ENCODE measurements at regions not wholly inside any gene's neighbourhood (a gene's known extent, or its start where the extent isn't known, plus 50 kb on each side); places are given as distances from the start of the nearest gene placed in this dataset.

DNA sequence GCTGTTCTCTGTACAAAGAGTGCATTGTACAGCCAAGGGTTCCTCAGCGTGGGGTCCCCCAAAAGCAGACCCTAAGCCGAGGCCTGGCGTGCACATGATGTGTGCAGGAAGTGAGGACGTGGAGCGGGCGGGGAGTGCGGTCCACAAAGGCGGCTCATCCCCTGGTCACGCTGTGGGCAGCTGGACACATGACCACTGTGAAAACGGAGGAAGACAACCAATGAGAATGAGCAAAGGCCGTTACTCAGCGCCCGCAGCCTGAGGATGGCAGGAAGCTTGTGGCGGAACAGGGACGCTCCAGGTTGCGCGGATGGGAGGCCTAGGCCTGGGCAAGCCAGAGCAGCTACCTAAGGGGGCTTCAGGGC is 1263.7 kb downstream of the BRD1 start:
- Histone ChIP-seq H3F3A (ENCODE audit: insufficient read depth) (no peaks in the 10 kb centered on the region), H3K36me3 (ENCODE audit: low read length) (no peaks in the 10 kb centered on the region), H3K79me2 (ENCODE audit: insufficient read depth, low read length) (no peaks in the 10 kb centered on the region), H3K9me2 (replicated peaks; ENCODE audit: insufficient read depth, low read length) (no peaks in the 10 kb centered on the region), H2AFZ (ENCODE audit: low read depth, low read length, severe bottlenecking) (no peak overlapping the region), H3K9me3 (ENCODE audit: insufficient read depth, low read length) (no peaks in the 10 kb centered on the region), H3K27ac (ENCODE audit: low read depth, low read length) (no peak overlapping the region), H3K4me3 (ENCODE audit: insufficient read depth, low read length, poor library complexity, severe bottlenecking) (no peak overlapping the region), H3K9ac (ENCODE audit: low read length) (no peak overlapping the region), H3K4me2 (ENCODE audit: low read depth, low read length, poor library complexity, severe bottlenecking) (no peak overlapping the region), H4K20me1 (ENCODE audit: low read depth, low read length) (no peaks in the 10 kb centered on the region), H3K27me3 (ENCODE audit: low read length) (no peaks in the 10 kb centered on the region)
- TF ChIP-seq, protein P1, sequence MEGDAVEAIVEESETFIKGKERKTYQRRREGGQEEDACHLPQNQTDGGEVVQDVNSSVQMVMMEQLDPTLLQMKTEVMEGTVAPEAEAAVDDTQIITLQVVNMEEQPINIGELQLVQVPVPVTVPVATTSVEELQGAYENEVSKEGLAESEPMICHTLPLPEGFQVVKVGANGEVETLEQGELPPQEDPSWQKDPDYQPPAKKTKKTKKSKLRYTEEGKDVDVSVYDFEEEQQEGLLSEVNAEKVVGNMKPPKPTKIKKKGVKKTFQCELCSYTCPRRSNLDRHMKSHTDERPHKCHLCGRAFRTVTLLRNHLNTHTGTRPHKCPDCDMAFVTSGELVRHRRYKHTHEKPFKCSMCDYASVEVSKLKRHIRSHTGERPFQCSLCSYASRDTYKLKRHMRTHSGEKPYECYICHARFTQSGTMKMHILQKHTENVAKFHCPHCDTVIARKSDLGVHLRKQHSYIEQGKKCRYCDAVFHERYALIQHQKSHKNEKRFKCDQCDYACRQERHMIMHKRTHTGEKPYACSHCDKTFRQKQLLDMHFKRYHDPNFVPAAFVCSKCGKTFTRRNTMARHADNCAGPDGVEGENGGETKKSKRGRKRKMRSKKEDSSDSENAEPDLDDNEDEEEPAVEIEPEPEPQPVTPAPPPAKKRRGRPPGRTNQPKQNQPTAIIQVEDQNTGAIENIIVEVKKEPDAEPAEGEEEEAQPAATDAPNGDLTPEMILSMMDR (IDR thresholded peaks at IDR 0.05; ENCODE audit: insufficient read depth, low read length, poor library complexity, severe bottlenecking): no peak
- no peak for TF ChIP-seq EZH2phosphoT487 (conservative IDR thresholded peaks at IDR 0.05; ENCODE audit: low read length)

DNA sequence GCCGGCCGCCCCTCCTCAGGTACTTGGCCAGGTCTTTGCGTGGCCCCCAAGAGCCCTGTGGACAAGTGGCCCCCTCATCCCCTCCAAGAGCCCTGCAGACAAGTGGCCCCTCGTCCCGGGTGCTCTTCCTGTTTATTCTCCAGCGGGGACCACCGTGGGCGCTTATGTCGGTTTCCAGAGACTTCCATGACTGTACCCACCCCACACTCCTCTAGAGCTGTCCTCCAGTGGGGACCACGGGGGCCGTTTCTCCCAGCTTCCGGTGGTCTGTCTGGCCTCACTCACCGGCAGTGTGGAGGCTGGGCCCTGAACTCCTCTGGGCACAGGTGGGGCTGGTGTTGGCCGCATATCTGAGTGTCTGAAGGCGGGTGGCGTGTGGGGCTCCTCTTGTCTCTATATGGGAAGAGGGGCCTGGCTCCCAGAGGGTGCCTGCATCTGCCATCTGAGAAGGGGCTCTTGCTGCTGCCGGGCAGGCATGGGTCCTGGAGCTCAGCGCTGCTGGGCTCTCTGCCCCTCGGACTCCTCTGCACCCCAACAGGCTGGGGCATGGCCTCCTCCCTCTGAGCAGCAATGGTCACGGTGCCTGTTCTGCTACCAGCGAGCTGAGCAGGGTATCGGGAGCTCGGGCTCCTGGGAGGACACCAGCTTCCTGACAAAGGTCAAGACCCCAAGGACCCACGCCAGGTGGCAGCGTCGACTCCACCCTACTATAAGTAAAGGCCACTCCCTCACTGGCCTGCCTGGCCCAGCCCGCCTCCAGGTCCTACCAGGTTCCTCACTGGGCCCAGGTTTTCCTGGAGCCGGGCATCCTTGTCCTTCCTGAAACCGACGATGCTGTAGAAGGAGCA is 1264.3 kb downstream of the BRD1 start:
- TF ChIP-seq, protein P1 (IDR thresholded peaks at IDR 0.05; ENCODE audit: insufficient read depth, low read length, poor library complexity, severe bottlenecking): no peak
- TF ChIP-seq EZH2phosphoT487 (conservative IDR thresholded peaks at IDR 0.05; ENCODE audit: low read length): no peak
- Histone ChIP-seq H3K36me3 (ENCODE audit: low read length) (no peaks in the 10 kb centered on the region), H3K4me3 (ENCODE audit: insufficient read depth, low read length, poor library complexity, severe bottlenecking) (no peak overlapping the region), H3K9ac (ENCODE audit: low read length) (no peak overlapping the region), H3K79me2 (ENCODE audit: insufficient read depth, low read length) (no peaks in the 10 kb centered on the region), H3K9me3 (ENCODE audit: insufficient read depth, low read length) (no peaks in the 10 kb centered on the region), H3K4me2 (ENCODE audit: low read depth, low read length, poor library complexity, severe bottlenecking) (no peak overlapping the region), H3K9me2 (replicated peaks; ENCODE audit: insufficient read depth, low read length) (no peaks in the 10 kb centered on the region), H4K20me1 (ENCODE audit: low read depth, low read length) (no peaks in the 10 kb centered on the region), H2AFZ (ENCODE audit: low read depth, low read length, severe bottlenecking) (no peak overlapping the region), H3F3A (ENCODE audit: insufficient read depth) (no peaks in the 10 kb centered on the region), H3K27me3 (ENCODE audit: low read length) (no peaks in the 10 kb centered on the region), H3K27ac (ENCODE audit: low read depth, low read length) (no peak overlapping the region)

DNA sequence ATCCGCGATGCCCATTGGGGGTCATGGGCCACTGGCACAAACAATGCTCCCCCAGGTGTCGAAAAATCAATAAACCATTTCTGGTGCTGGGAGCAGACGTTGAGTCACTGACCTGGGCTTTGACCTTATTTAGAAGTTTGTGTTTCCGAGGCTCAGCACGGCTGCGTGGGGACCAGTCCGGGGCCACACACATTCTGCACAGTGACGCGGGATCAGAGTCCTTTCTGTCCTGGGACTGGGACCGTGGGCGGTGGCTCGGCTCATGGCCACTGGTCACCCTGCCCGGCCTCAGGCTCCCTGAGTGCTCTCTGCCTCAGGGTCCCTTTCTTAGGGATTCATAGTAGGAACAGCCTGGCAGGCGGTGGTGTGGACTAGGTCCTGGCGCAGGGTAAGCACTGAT is 1266.0 kb downstream of the BRD1 start:
- no peaks in the 10 kb centered on the region for H3K9me3 ChIP-seq (ENCODE audit: insufficient read depth, low read length)
- TF ChIP-seq EZH2phosphoT487 (conservative IDR thresholded peaks at IDR 0.05; ENCODE audit: low read length): no peak
- TF ChIP-seq, protein P1 (IDR thresholded peaks at IDR 0.05; ENCODE audit: insufficient read depth, low read length, poor library complexity, severe bottlenecking): no peak
- no peaks in the 10 kb centered on the region for H3K9me2 ChIP-seq (replicated peaks; ENCODE audit: insufficient read depth, low read length)

More for the DNA sequence above, 1266.0 kb downstream of the BRD1 start:
- Histone ChIP-seq H3K27me3 (ENCODE audit: low read length) (no peaks in the 10 kb centered on the region), H3K4me3 (ENCODE audit: insufficient read depth, low read length, poor library complexity, severe bottlenecking) (no peak overlapping the region), H3K9ac (ENCODE audit: low read length) (no peak overlapping the region), H3F3A (ENCODE audit: insufficient read depth) (no peaks in the 10 kb centered on the region), H3K79me2 (ENCODE audit: insufficient read depth, low read length) (no peaks in the 10 kb centered on the region), H4K20me1 (ENCODE audit: low read depth, low read length) (no peaks in the 10 kb centered on the region), H3K4me2 (ENCODE audit: low read depth, low read length, poor library complexity, severe bottlenecking) (no peak overlapping the region), H2AFZ (ENCODE audit: low read depth, low read length, severe bottlenecking) (no peak overlapping the region), H3K36me3 (ENCODE audit: low read length) (no peaks in the 10 kb centered on the region), H3K27ac (ENCODE audit: low read depth, low read length) (no peak overlapping the region)
